CD8-positive, alpha-beta memory T cell (primary cell): ENCODE measurements at regions not wholly inside any gene's neighbourhood (a gene's known extent, or its start where the extent isn't known, plus 50 kb on each side); places are given as distances from the start of the nearest gene placed in this dataset.

Source experiments
- CTCF ChIA-PET: fragments of 350-600 bp; sonication (Branson Sonifier 250); formaldehyde crosslinking; loops from one replicate; lab custom pipeline; 2021; ENCODE audit warnings: antibody characterized with exemption; lab: Charles Lee
- POLR2A ChIA-PET: fragments of 350-600 bp; sonication (Branson Sonifier 250); formaldehyde crosslinking; loops from one replicate; lab custom pipeline; 2021; ENCODE audit warnings: antibody characterized with exemption; lab: Charles Lee
- DNase-seq, 5 donors: peaks; one replicate each; pipeline versions ENCODE4 v3.0.0 to v3.0.0-alpha.2; 2020 to 2022; ENCODE audit warnings: mixed read lengths in 1 of 5
- H3K27ac ChIP-seq: one replicate; pipeline ENCODE4 v1.7.0; 2013; ENCODE audit warnings: low read depth, mild to moderate bottlenecking, low read length, moderate library complexity
- H3K27me3 ChIP-seq: 2 replicates; pipeline ENCODE4 v1.7.0; 2013; ENCODE audit warnings: low read length, mild to moderate bottlenecking; ENCODE audit not compliant: insufficient read depth, poor library complexity, severe bottlenecking
- H3K36me3 ChIP-seq: 2 replicates; pipeline ENCODE4 v1.7.0; 2013; ENCODE audit warnings: mild to moderate bottlenecking, low read length, moderate library complexity; ENCODE audit not compliant: insufficient read depth
- H3K4me1 ChIP-seq: 2 replicates; pipeline ENCODE4 v1.7.0; 2013; ENCODE audit warnings: mild to moderate bottlenecking, low read length, moderate library complexity; ENCODE audit not compliant: insufficient read depth
- H3K4me3 ChIP-seq: 2 replicates; pipeline ENCODE4 v1.7.0; 2013; ENCODE audit warnings: mild to moderate bottlenecking, low read length
- H3K9me3 ChIP-seq: 2 replicates; pipeline ENCODE4 v1.7.0; 2013; ENCODE audit warnings: mild to moderate bottlenecking, low read length
- H3K27ac Mint-ChIP-seq, 8 donors: one replicate each; pipeline ENCODE4 v1.8.0; 2020 to 2021; ENCODE audit warnings: mixed read lengths in 8 of 8, mild to moderate bottlenecking in 6 of 8, inconsistent platforms in 3 of 8, moderate library complexity in 3 of 8
- H3K27me3 Mint-ChIP-seq, 2 donors: one replicate each; pipeline ENCODE4 v1.8.0; 2020 to 2021; ENCODE audit warnings: mixed read lengths in 2 of 2, mild to moderate bottlenecking in 1 of 2, moderate library complexity in 1 of 2
- H3K36me3 Mint-ChIP-seq, 3 donors: one replicate each; pipeline ENCODE4 v1.8.0; 2020 to 2021; ENCODE audit warnings: mixed read lengths in 3 of 3, inconsistent platforms in 1 of 3, mild to moderate bottlenecking in 1 of 3
- H3K4me1 Mint-ChIP-seq, 3 donors: one replicate each; pipeline ENCODE4 v1.8.0; 2020 to 2021; ENCODE audit warnings: mixed read lengths in 3 of 3, inconsistent platforms in 1 of 3, mild to moderate bottlenecking in 1 of 3
- H3K4me3 Mint-ChIP-seq, 7 donors: one replicate each; pipeline ENCODE4 v1.8.0; 2020 to 2021; ENCODE audit warnings: mixed read lengths in 7 of 7, mild to moderate bottlenecking in 6 of 7, moderate library complexity in 4 of 7, inconsistent platforms in 2 of 7
- H3K9me3 Mint-ChIP-seq, 5 donors: one replicate each; pipeline ENCODE4 v1.8.0; 2020 to 2022; ENCODE audit warnings: mixed read lengths in 5 of 5, mild to moderate bottlenecking in 3 of 5, moderate library complexity in 2 of 5, inconsistent platforms in 1 of 5

DNA sequence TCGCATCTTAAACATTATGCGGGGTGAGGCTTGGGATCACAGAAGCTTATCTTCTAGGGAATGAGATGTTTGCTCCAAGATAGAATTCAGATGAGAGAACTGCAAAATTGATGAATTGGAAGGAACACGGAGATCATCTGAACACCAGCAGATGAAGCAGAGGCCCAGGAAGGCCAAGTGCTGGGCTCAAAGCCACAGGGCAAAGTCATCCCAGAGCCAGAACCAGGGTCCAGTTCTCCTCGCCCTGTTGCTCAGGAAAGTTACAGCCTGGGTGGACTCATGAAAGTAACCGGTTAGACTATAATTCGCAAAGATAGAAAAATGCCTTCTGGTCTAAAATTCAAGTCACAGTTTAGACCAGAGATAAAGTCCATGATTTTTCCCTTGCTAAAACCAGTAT, 456.1 kb upstream of the ID2 start:
- Mint-ChIP-seq H3K4me3 (no peak overlapping the region), H3K36me3 (no peaks in the 10 kb centered on the region), H3K4me1 (peaks cover 9 to 14% (median 13%) of the 10 kb centered on the region in 3 donors), H3K27me3 (no peaks in the 10 kb centered on the region), H3K27ac (peak overlapping the region in 1 of 8 donors; percentile 17), H3K9me3 (no peaks in the 10 kb centered on the region)
- Histone ChIP-seq H3K9me3 (no peaks in the 10 kb centered on the region), H3K36me3 (no peaks in the 10 kb centered on the region), H3K4me1 (no peaks in the 10 kb centered on the region), H3K27me3 (no peaks in the 10 kb centered on the region), H3K27ac (no peak overlapping the region), H3K4me3 (no peak overlapping the region)
- ChIA-PET CTCF (no interaction called here), POLR2A (no interaction called here)
- DNase-seq: no peak

DNA sequence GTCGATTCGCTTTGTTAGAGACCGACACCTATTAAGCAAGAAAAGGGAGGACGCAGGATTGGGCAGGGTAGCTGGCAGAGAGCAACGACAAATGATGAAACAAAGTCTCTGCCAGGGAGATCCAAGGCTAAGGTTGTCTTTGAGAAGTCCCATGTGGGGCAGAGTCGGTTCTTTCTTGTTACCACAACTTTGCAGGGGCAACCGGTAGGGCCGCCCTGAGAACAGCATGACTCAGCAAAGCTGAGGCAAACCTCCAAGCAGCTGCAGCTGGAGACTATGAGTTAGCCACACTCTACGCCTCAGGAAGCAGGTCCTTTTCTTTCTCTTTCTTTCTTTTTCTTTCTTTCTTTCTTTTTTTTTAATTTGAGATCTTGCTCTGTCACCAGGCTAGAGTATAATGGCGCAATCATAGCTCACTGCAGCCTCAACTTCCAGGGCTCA, 452.3 kb upstream of the ID2 start:
- no peaks in the 10 kb centered on the region for H3K4me1 ChIP-seq
- ChIA-PET POLR2A (interaction anchor here (0.7 kb wide), 1 partner anchor 80 kb away, joined by 3 read pairs; no protein-coding TSS in a partner anchor), CTCF (interaction anchor here (0.6 to 1.5 kb wide), 3 partner anchors 9 to 201 kb away, joined by 3 to 4 read pairs (median 4); no protein-coding TSS in a partner anchor)
- H3K9me3 ChIP-seq: no peaks in the 10 kb centered on the region
- no peak overlapping the region for H3K4me3 ChIP-seq
- no peaks in the 10 kb centered on the region for H3K36me3 ChIP-seq
- Mint-ChIP-seq H3K36me3 (peaks cover 0 to 2% (median 0%) of the 10 kb centered on the region in 3 donors), H3K4me1 (peaks cover 9 to 14% (median 13%) of the 10 kb centered on the region in 3 donors), H3K27me3 (no peaks in the 10 kb centered on the region), H3K27ac (peak overlapping the region in 5 of 8 donors; percentile 0 to 58 (median 20)), H3K4me3 (peak overlapping the region in 3 of 7 donors; percentile 1 to 51 (median 48)), H3K9me3 (no peaks in the 10 kb centered on the region)
- DNase-seq: peak; percentile 14 to 67 (median 21)
- H3K27ac ChIP-seq: no peak overlapping the region
- no peaks in the 10 kb centered on the region for H3K27me3 ChIP-seq

DNA sequence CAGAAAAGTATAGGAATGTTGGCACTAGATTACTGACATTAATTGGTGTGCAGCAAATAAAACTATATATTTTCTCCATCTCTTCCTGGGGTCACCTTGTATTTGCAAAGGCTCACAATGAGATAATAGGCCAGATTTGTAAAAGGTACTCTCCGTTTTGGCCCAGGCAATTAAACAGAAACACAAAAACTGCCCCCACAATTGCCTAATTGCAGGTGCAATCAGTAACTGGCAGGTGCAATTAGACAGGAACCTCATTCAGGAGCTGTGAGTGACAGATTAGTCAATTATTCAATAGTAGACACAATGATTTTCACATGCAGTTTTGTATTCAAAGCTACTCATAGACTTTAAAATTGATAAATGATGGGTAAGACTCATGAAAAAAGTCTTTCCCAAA, 451.4 kb upstream of the ID2 start:
- Histone ChIP-seq H3K27ac (no peak overlapping the region), H3K9me3 (no peaks in the 10 kb centered on the region), H3K4me1 (no peaks in the 10 kb centered on the region), H3K36me3 (no peaks in the 10 kb centered on the region), H3K27me3 (no peaks in the 10 kb centered on the region), H3K4me3 (no peak overlapping the region)
- POLR2A ChIA-PET: interaction anchor here (0.7 kb wide), 1 partner anchor 79 kb away, joined by 3 read pairs; no protein-coding TSS in a partner anchor
- Mint-ChIP-seq H3K27me3 (no peaks in the 10 kb centered on the region), H3K9me3 (no peaks in the 10 kb centered on the region), H3K27ac (no peak overlapping the region), H3K4me1 (peaks cover 9 to 14% (median 13%) of the 10 kb centered on the region in 3 donors), H3K36me3 (peaks cover 0 to 5% (median 2%) of the 10 kb centered on the region in 3 donors), H3K4me3 (no peak overlapping the region)
- no peak for DNase-seq
- CTCF ChIA-PET: no interaction called here

DNA sequence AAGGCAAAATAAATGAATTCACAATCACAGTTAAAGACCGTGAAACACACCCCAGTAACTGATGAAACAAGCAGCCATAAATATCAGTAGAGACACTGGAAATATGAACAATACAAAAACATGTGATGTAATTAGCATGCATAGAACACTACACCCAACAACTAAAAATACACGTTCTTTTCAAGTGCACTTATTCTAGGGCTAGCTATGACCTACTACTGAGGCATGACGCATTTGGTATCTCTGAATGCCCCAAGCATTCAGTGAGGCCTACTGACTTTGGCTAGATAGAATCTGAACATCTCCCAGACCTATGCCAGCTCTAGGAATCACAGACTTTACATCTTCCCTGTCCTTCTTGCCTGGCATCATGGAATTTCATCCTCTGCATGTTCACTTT, 450.0 kb upstream of the ID2 start:
- H3K27me3 ChIP-seq: no peaks in the 10 kb centered on the region
- H3K36me3 Mint-ChIP-seq: peaks cover 0 to 6% (median 2%) of the 10 kb centered on the region in 3 donors
- H3K9me3 Mint-ChIP-seq: no peaks in the 10 kb centered on the region
- no peak for DNase-seq
- H3K4me1 Mint-ChIP-seq: peaks cover 9 to 14% (median 13%) of the 10 kb centered on the region in 3 donors
- no peak overlapping the region for H3K4me3 ChIP-seq
- no peaks in the 10 kb centered on the region for H3K36me3 ChIP-seq
- H3K9me3 ChIP-seq: no peaks in the 10 kb centered on the region
- CTCF ChIA-PET: no interaction called here
- POLR2A ChIA-PET: no interaction called here
- no peak overlapping the region for H3K4me3 Mint-ChIP-seq
- H3K27ac Mint-ChIP-seq: no peak overlapping the region
- H3K27ac ChIP-seq: no peak overlapping the region
- no peaks in the 10 kb centered on the region for H3K4me1 ChIP-seq
- peaks cover 2 to 4% of the 10 kb centered on the region in 2 donors for H3K27me3 Mint-ChIP-seq

DNA sequence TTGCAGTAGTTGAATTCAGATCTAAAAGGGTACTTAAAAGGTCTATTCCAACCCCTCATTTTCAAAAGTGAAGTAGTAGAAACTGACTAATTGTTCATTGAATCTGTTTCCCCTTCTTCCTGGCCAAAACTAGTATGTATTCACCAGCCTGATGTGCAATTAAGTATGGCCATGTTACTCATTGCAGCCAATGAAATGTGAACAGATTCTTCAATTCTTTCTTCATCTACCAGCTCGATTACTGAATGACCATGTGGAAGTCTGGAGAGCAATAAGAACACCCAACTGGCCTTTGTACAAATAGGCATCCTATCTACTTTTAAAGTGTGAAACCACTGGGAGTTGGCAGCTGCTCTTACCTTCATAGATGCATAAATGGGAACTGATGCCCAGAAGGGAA, 449.0 kb upstream of the ID2 start:
- Histone ChIP-seq H3K9me3 (no peaks in the 10 kb centered on the region), H3K27ac (no peak overlapping the region), H3K4me3 (no peak overlapping the region), H3K27me3 (no peaks in the 10 kb centered on the region), H3K4me1 (no peaks in the 10 kb centered on the region), H3K36me3 (no peaks in the 10 kb centered on the region)
- ChIA-PET POLR2A (no interaction called here), CTCF (interaction anchor here (1.8 kb wide), 1 partner anchor 21 kb away, joined by 4 read pairs; no protein-coding TSS in a partner anchor)
- no peak for DNase-seq
- H3K4me1 Mint-ChIP-seq: peaks cover 9 to 14% (median 13%) of the 10 kb centered on the region in 3 donors
- H3K27ac Mint-ChIP-seq: no peak overlapping the region
- H3K4me3 Mint-ChIP-seq: no peak overlapping the region
- H3K27me3 Mint-ChIP-seq: peaks cover 2 to 5% of the 10 kb centered on the region in 2 donors
- no peaks in the 10 kb centered on the region for H3K9me3 Mint-ChIP-seq
- peaks cover 0 to 7% (median 2%) of the 10 kb centered on the region in 3 donors for H3K36me3 Mint-ChIP-seq

DNA sequence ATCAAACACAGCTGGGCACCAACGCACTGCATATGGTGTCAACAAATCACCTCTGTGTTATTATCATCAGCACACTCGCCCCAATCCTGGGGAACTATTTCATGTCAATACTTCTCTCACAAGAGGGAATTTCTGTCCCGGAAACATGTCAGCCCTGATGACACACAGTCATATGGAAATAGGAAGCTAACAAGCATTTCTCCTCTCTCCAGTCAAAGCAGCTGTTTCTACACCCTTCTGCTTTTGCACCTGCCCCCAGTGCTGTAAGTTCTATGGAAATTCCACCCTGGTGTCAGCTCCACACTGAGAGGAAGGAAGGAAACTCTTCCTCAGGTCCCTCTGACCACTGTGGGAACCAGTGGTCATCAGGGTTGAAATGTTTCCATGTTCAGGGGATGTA, 447.6 kb upstream of the ID2 start:
- Mint-ChIP-seq H3K27me3 (peaks cover 2 to 5% of the 10 kb centered on the region in 2 donors), H3K27ac (no peak overlapping the region), H3K4me3 (no peak overlapping the region), H3K36me3 (peaks cover 0 to 7% (median 2%) of the 10 kb centered on the region in 3 donors), H3K4me1 (peaks cover 12 to 19% (median 19%) of the 10 kb centered on the region in 3 donors), H3K9me3 (no peaks in the 10 kb centered on the region)
- Histone ChIP-seq H3K4me1 (no peaks in the 10 kb centered on the region), H3K9me3 (no peaks in the 10 kb centered on the region), H3K27me3 (no peaks in the 10 kb centered on the region), H3K4me3 (no peak overlapping the region), H3K36me3 (no peaks in the 10 kb centered on the region), H3K27ac (no peak overlapping the region)
- POLR2A ChIA-PET: no interaction called here
- CTCF ChIA-PET: interaction anchor here (1.1 to 1.8 kb wide), 3 partner anchors 12 to 83 kb away, joined by 3 to 4 read pairs (median 3); no protein-coding TSS in a partner anchor
- no peak for DNase-seq

DNA sequence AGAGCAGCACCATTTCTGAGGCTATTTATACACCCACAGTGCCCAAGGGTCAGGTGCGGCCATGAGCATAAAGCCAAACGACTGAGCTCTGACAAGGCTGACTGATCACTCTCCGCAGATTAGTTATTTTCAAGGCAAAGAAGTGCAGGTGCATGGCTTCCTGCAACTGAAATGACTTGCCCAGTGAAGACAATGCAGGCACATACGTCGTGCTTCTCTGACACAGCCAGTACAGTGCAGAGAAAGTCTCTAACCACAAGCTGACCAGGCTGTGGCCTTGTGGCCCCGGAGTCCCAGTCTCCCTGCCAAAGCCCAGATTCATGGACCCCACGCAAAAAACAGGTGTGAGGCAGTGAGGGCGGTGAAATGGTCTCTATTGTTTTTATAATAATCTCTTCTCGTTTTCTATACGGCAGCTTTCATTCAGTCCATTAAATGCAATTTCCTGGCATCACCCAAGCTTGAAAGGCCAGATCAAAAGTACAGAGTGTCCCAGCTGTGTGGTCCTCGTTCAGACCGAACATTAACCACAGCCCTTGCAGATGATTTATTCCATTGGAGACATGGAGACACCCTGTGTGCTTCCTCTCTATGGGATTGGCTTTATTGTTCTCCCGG, 447.0 kb upstream of the ID2 start:
- Mint-ChIP-seq H3K27ac (peak overlapping the region in 1 of 8 donors; percentile 78), H3K36me3 (peaks cover 0 to 7% (median 2%) of the 10 kb centered on the region in 3 donors), H3K4me3 (peak overlapping the region in 1 of 7 donors; percentile 20), H3K4me1 (peaks cover 7 to 18% (median 17%) of the 10 kb centered on the region in 3 donors), H3K27me3 (peaks cover 2 to 5% of the 10 kb centered on the region in 2 donors), H3K9me3 (no peaks in the 10 kb centered on the region)
- POLR2A ChIA-PET: no interaction called here
- no peak overlapping the region for H3K4me3 ChIP-seq
- H3K9me3 ChIP-seq: no peaks in the 10 kb centered on the region
- H3K27ac ChIP-seq: no peak overlapping the region
- H3K4me1 ChIP-seq: no peaks in the 10 kb centered on the region
- DNase-seq: no peak
- CTCF ChIA-PET: interaction anchor here (1.1 to 1.8 kb wide), 3 partner anchors 12 to 83 kb away, joined by 3 to 4 read pairs (median 3); no protein-coding TSS in a partner anchor
- H3K27me3 ChIP-seq: no peaks in the 10 kb centered on the region
- H3K36me3 ChIP-seq: no peaks in the 10 kb centered on the region

DNA sequence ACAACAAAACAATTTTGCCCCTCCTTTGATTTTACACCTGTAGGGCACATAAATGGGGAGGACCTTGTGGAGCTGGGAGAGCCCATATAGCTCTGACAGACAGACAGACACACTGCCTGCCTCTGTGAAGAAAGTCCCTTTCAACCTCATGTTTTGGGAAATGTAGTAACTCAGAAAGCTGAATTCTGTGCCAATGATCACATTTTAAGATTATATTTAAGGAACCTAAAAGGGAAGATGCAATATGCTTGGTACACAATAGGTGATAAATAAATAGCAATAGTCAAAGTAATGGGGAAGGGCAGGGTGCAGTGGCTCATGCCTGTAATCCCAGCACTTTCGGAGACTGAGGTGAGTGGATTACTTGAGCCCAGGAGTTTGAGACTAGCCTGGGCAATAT, 446.4 kb upstream of the ID2 start:
- no peak overlapping the region for H3K27ac Mint-ChIP-seq
- Histone ChIP-seq H3K4me3 (no peak overlapping the region), H3K9me3 (no peaks in the 10 kb centered on the region), H3K36me3 (no peaks in the 10 kb centered on the region), H3K4me1 (no peaks in the 10 kb centered on the region), H3K27ac (no peak overlapping the region), H3K27me3 (no peaks in the 10 kb centered on the region)
- H3K36me3 Mint-ChIP-seq: peaks cover 0 to 7% (median 2%) of the 10 kb centered on the region in 3 donors
- ChIA-PET POLR2A (no interaction called here), CTCF (no interaction called here)
- no peaks in the 10 kb centered on the region for H3K9me3 Mint-ChIP-seq
- DNase-seq: no peak
- H3K27me3 Mint-ChIP-seq: peaks cover 2 to 5% of the 10 kb centered on the region in 2 donors
- H3K4me3 Mint-ChIP-seq: no peak overlapping the region
- peaks cover 6 to 17% (median 15%) of the 10 kb centered on the region in 3 donors for H3K4me1 Mint-ChIP-seq
